GM21723 (cell line): ENCODE measurements at regions not wholly inside any gene's neighbourhood (a gene's known extent, or its start where the extent isn't known, plus 50 kb on each side); places are given as distances from the start of the nearest gene placed in this dataset.

Source experiments
- ATAC-seq: cut with Tn5 transposase; IDR thresholded peaks from one replicate; pipeline ENCODE4 v1.9.1; 2021; ENCODE audit warnings: mild to moderate bottlenecking, moderate library complexity; ENCODE audit not compliant: unreplicated experiment

DNA sequence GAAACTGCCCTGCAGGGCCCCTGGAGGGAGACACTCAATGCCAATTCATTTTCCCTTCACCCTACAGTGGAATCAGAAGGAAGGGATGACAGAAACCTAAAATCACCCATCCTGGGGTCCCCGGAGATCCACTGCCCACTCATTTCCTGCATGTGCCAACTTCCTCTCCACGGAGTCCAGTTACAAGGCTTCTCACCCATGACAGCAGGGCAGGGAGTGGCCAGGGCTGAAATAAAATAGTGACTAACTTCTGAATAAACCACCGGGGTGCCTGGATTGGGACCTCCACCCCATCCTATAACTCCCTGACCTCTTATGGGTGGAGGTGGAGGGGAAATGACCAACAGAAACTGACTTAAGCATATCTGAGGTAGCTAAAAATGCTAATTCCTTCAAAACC, 362.3 kb downstream of the MAFB start:
- no peak for ATAC-seq

DNA sequence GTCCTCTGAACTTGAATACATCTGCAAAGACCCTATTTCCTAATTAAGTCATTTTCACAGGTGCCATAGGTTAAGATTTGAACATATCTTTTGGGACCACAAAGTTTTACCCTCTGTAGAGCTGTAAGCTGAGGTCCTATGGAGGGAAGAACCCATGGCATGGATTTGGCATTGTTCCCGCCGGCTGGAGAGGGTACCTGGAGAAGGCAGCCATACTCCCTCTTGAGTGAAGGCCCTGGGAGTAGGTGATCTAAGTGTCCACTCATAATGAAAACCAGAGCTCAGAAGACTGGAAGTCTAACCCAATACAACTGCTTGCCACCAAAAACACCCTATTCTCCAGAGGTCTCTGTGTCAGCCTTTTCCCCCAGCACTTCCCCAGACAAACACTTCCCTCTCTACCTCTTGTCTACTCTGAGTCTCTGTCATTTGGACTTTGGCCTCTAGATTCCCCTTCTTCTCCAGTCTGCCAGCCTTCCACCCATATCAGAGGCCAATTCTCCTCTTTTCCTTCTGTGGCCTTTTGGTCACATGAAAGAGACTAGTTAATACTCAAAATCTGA, 363.9 kb downstream of the MAFB start:
- no peak for ATAC-seq

- ATAC-seq: no peak
These were observed 365.7 kb downstream of the MAFB start for GRCh38 chr20:40323361-40323794.

- no peak for ATAC-seq
These were observed 366.1 kb downstream of the MAFB start for GRCh38 chr20:40322941-40323340.

- ATAC-seq: no peak
These were observed 368.5 kb downstream of the MAFB start for GRCh38 chr20:40320517-40321011.

DNA sequence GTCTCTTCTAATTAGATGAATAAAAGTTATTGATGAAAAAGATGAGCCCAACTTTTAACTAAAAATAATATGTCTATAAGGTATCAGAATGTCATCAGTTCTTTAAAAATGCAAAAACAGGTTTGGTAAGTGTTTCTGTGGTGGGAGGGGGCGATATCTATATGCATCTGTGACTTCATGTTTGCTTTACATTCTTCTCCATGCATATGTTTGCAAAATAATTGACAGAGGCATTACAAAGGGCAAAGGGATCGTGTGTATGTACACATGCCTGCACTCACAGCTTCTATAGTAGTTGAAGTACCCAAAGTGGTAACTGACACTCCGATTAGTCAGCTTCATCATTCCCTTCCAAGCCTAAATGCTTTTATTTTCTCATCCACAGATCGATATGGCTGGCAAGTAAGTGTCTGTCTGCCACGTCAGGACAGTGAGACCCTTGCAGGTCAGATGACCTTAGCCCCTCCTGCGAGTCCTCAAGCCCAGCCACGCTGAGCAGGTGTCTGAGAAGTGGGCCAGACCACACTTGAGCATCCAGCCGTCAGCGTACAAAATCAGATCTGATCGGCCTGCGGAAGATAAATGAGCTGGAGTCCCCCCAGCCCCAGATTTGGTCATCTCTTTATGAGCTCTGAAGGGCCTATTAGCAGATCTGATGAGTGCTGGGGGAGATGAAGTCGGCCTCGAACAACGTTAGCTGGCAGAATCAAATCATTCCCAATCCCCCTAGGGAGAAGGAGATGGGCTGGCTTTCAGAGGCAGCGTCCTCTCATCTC, 369.1 kb downstream of the MAFB start:
- ATAC-seq: no peak

DNA sequence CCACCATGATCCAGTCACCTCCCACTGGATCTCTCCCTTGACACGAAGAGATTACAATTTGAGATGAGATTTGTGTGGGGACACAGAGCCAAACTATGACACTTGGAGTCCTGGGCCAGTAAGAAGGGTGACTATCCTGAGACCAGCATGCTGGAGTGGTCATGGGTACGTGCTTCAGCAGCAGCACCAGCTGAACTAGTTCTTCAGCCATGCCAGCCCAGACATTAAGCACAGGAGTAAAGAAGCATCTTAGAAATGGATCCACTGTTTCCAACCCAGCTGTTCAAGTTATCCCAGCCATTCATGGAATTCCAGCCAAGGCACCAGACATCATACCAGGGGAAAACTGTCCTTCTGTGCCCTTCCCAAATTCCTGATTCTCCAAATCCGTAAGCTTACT, 370.0 kb downstream of the MAFB start:
- no peak for ATAC-seq

- ATAC-seq: no peak
These were observed 371.8 kb downstream of the MAFB start for GRCh38 chr20:40317156-40317790.

DNA sequence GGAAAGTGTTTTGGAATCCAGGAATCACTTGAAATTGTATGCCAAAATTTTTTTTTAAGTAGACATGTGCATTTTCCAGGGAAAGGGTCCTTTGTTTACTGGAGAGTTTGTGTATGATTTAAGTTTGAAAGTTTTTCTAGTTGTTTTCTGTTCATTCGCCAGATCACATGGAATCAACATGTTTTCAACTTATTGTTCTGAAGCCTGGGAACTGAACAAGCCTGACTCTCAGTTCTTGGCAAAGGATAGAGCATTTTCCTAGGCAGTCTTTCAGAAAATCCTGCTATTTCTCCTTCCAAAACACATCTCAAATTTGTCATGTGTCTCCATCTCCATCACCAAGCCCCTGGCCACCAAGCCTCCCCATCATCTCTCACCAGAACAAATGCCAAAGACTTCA, 374.8 kb downstream of the MAFB start:
- no peak for ATAC-seq

GRCh38 chr20:40313730-40314129, 375.3 kb downstream of the MAFB start:
- ATAC-seq: no peak

- ATAC-seq: no peak
These were observed 379.3 kb downstream of the MAFB start for GRCh38 chr20:40309731-40310130.

GRCh38 chr20:40307997-40308396, 381.0 kb downstream of the MAFB start:
- ATAC-seq: no peak

- ATAC-seq: no peak
These were observed 381.8 kb downstream of the MAFB start for GRCh38 chr20:40307268-40307667.

DNA sequence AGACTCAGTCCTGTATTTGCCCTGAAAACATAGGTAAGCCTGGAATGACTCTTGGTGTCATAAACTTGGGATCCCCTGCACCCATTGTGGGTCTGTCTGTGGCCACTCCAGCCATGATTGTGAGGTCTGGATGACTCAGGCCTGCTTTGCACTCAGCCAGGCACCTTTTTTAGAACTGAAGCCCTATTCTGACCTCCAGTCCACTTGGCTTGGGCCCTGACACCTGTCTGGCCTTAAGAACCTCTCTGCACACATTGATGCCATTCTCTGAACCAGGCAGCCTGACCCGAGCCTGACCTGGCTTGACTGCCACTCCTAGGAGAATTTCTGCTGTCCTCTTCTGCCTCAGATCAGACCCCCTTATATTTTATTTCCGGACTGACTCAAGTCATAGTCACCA, 383.7 kb downstream of the MAFB start:
- no peak for ATAC-seq

GRCh38 chr20:40304119-40304613, 384.9 kb downstream of the MAFB start:
- ATAC-seq: no peak

- no peak for ATAC-seq
These were observed 394.3 kb downstream of the MAFB start for GRCh38 chr20:40294747-40295146.

GRCh38 chr20:40294175-40294574, 394.9 kb downstream of the MAFB start:
- ATAC-seq: no peak

DNA sequence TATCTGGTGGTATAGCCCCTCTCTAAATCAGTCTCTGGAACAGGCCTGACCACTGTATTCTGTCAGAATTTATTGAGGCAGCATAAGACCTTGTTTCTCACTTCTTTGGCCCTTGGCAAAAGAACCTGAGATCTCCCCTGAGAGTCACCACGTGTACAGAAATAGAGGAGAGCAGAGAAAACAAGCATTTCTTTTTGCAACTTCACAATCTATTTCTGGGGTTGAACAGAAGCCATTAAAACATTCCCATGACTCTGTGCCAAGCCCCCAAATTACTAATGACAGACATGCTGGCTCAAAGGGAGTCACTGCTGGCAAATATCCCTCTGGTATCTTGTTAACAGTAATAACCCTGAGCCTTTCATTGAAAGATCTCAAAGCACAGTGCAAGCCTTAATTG, 395.3 kb downstream of the MAFB start:
- no peak for ATAC-seq

DNA sequence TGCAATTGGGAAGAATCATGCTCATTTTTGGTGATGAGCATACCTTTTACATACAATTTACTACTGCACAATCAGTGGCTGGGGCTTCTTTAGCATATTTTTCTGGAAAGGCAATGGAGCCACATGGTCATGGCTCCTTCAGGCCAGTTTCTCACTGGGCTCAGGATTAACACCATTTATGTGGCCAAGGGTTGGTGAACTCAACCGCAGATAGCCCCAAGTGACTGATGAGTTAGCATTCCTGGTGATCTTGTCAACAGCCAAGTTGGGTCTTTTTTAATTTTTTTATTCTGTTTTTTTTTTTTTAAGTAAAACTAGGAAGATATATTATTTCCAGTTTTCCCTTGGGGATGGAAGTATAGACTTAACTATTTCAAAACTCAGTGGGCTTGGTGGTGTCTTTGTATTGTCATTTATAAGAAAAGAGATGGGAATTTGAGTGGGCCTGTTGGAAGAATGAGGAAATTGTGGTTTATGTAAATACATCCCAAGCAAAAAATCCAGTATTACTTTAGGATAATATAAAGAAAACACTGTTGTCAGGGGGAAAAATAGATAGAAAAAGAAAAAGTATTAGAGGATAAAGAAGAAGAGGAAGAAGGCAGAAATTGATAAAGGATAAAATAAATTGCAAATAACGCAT, 397.4 kb downstream of the MAFB start:
- no peak for ATAC-seq

DNA sequence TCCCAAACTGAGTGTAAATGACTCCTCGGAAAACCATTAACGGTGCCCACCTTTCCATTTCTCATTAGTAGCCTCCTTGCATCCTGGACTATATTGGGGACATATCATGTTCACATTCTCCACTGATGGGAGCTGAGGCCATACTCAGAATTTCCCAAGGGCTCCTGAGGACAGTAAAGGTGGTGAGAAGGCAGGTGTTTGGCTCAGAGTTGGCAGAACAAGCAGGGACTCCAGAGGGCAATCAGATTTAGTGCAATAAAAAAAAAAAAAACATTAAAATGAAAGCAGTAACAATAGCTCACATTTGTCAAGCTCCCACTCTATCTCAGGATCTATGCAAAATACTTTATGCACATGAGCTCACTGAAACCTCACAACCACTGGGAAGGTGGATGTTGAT, 401.4 kb downstream of the MAFB start:
- ATAC-seq: no peak

- ATAC-seq: no peak
These were observed 402.0 kb downstream of the MAFB start for GRCh38 chr20:40286975-40287531.
